ENCODE measurements at regions not wholly inside any gene's neighbourhood (a gene's known extent, or its start where the extent isn't known, plus 50 kb on each side); places are given as distances from the start of the nearest gene placed in this dataset.

GRCh38 chr9:88033359-88033702 is 59.0 kb upstream of the CDK20 start:
- TF ChIP-seq ZNF274 (IDR thresholded peaks at IDR 0.05; ENCODE audit: low read depth, low read length) (no peak), YY1 (IDR thresholded peaks at IDR 0.05; ENCODE audit: insufficient read depth, insufficient read length) (no peak)

Measured in NT2/D1 (cell line).